Thoracic aorta (tissue), 2 donors: ENCODE measurements at regions not wholly inside any gene's neighbourhood (a gene's known extent, or its start where the extent isn't known, plus 50 kb on each side); places are given as distances from the start of the nearest gene placed in this dataset.
"Not testable (repeated sequence)": the region's sequence is repeated elsewhere in the genome, so short reads cannot be mapped to it uniquely, and the experiment has no call there.

Source experiments
- ATAC-seq: fragments of 150-250 bp; one replicate; pipeline ENCODE4 v1.8.0; 2017; ENCODE audit warnings: low read depth; ENCODE audit not compliant: insufficient number of reproducible peaks, low FRiP score
- DNase-seq: peaks from one replicate; pipeline ENCODE4 v3.0.0-alpha.2; 2020; ENCODE audit warnings: low spot score
- H3K27ac ChIP-seq, 2 donors: fragments of 200-600 bp; sonication (generic); 1 replicate in 1 of 2; 2 replicates in 1 of 2; pipeline ENCODE4 v1.5.1; 2016; ENCODE audit warnings: mild to moderate bottlenecking in 2 of 2, moderate library complexity in 2 of 2
- H3K27me3 ChIP-seq: fragments of 200-600 bp; sonication (generic); replicated peaks from 2 replicates; pipeline ENCODE4 v1.6.0; 2016; ENCODE audit warnings: mild to moderate bottlenecking; ENCODE audit not compliant: insufficient read depth
- H3K36me3 ChIP-seq: fragments of 200-600 bp; sonication (generic); one replicate; pipeline ENCODE4 v1.5.1; 2016
- H3K4me1 ChIP-seq, 2 donors: fragments of 200-600 bp; sonication (generic); 1 replicate in 1 of 2; 2 replicates in 1 of 2; pipeline versions ENCODE4 v1.5.1 to v1.6.0; 2016; ENCODE audit warnings: low read depth in 2 of 2, mild to moderate bottlenecking in 1 of 2; ENCODE audit not compliant: control insufficient read depth in 1 of 2
- H3K4me3 ChIP-seq: fragments of 200-600 bp; sonication (generic); 2 replicates; pipeline ENCODE4 v1.5.1; 2016; ENCODE audit warnings: mild to moderate bottlenecking
- H3K9me3 ChIP-seq: fragments of 200-600 bp; sonication (generic); 2 replicates; pipeline ENCODE4 v1.5.1; 2016
- TF ChIP-seq, protein P1 (sequence below): fragments of 200-600 bp; sonication (generic); IDR thresholded peaks from one replicate; pipeline ENCODE4 v1.5.1; 2019; ENCODE audit warnings: antibody characterized with exemption

DNA sequence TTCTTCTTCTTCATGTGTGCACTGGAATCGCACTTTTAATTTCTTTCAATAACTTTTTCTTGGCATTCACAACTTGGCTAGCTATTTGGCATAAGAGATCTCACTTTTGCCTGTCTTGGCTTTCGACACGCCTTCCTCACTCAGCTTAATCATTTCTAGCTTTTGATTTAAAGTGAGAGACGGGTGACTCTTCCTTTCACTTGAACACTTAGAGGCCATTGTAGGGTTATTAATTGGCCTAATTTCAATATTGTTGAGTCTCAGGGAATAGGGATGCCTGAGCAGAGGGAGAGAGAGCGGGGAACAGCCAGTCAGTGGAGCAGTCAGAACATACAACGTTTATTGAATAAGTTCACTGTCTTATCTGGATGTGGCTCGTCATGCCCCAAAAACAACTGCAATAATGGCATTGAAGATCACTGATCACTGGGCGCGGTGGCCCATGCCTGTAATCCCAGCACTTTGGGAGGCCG, 200.3 kb downstream of the SEC14L1 start:
- TF ChIP-seq, protein P1, sequence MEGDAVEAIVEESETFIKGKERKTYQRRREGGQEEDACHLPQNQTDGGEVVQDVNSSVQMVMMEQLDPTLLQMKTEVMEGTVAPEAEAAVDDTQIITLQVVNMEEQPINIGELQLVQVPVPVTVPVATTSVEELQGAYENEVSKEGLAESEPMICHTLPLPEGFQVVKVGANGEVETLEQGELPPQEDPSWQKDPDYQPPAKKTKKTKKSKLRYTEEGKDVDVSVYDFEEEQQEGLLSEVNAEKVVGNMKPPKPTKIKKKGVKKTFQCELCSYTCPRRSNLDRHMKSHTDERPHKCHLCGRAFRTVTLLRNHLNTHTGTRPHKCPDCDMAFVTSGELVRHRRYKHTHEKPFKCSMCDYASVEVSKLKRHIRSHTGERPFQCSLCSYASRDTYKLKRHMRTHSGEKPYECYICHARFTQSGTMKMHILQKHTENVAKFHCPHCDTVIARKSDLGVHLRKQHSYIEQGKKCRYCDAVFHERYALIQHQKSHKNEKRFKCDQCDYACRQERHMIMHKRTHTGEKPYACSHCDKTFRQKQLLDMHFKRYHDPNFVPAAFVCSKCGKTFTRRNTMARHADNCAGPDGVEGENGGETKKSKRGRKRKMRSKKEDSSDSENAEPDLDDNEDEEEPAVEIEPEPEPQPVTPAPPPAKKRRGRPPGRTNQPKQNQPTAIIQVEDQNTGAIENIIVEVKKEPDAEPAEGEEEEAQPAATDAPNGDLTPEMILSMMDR, result no peak
- no peak overlapping the region for H3K4me3 ChIP-seq
- ATAC-seq, result no peak
- H3K27ac ChIP-seq, result no peak overlapping the region
- H3K4me1 ChIP-seq, result peaks cover 3 to 19% of the 10 kb centered on the region in 2 donors
- no peaks in the 10 kb centered on the region for H3K36me3 ChIP-seq
- H3K9me3 ChIP-seq, result peaks cover 7% of the 10 kb centered on the region
- no peaks in the 10 kb centered on the region for H3K27me3 ChIP-seq
- no peak for DNase-seq

DNA sequence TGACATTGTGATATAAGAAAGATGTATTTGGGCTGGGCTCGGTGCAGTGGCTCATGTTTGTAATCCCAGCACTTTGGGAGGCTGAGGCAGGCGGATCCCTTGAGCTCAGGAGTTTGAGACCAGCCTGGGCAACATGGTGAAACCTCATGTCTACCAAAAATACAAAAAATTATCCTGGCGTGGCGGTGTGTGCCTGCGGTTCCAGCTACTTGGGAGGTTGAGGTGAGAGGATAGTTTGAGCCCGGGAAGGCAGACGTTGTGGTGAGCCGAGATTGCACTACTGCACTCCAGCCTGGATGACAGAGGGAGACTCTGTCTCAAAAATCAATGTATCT, 201.9 kb downstream of the SEC14L1 start:
- not testable (repeated sequence) for H3K36me3 ChIP-seq, ATAC-seq, H3K9me3 ChIP-seq, H3K27me3 ChIP-seq, H3K27ac ChIP-seq, DNase-seq, H3K4me3 ChIP-seq
- peaks cover 3 to 19% of the 10 kb centered on the region in 2 donors for H3K4me1 ChIP-seq

GRCh38 chr17:77343031-77343800, 202.4 kb downstream of the SEC14L1 start:
- ATAC-seq, result no peak
- Histone ChIP-seq H3K4me1 (peaks cover 3 to 19% of the 10 kb centered on the region in 2 donors), H3K27me3 (no peaks in the 10 kb centered on the region), H3K27ac (no peak overlapping the region), H3K36me3 (no peaks in the 10 kb centered on the region), H3K9me3 (no peaks in the 10 kb centered on the region), H3K4me3 (no peak overlapping the region)
- no peak for DNase-seq
- TF ChIP-seq, protein P1, result no peak

- no peak overlapping the region for H3K27ac ChIP-seq
- H3K9me3 ChIP-seq, result no peaks in the 10 kb centered on the region
- no peak for DNase-seq
- H3K4me3 ChIP-seq, result no peak overlapping the region
- no peaks in the 10 kb centered on the region for H3K36me3 ChIP-seq
- ATAC-seq, result no peak
- no peaks in the 10 kb centered on the region for H3K27me3 ChIP-seq
- peaks cover 3 to 19% of the 10 kb centered on the region in 2 donors for H3K4me1 ChIP-seq
- TF ChIP-seq, protein P1, result no peak
Measured at GRCh38 chr17:77344038-77344437, 203.3 kb downstream of the SEC14L1 start.

DNA sequence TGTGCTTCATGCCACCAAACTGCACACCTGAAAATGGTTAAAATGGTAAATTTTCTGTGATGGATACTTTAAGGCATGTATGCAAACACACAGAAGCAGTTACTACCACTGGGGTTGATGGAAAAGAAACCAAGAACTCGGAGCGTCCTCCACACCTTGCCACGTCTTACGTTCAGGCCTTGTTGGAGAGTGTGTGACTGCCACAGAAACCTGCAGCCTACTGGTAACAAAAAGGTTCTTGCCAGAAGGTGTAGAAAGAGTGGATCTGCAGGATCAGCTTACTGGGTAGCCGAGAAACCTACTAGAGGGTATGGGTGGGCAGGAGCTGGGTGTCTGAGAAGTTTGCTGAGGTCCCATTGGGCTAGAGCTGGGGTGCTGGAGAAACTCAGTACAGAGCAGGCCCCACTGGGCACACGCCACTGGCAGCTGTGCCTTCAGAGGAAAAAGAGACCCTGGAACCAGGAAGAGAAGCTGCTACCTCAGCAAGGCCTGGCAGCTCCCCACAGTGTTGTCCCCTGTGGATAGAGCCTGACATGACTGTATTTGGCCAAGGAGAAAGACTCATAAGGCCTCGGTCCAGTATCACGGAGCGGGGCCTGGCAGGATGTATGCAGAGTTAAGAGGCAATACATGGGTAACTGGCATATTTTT, 204.6 kb downstream of the SEC14L1 start:
- no peaks in the 10 kb centered on the region for H3K36me3 ChIP-seq
- TF ChIP-seq, protein P1, result peak; percentile 20
- peaks cover 3 to 19% of the 10 kb centered on the region in 2 donors for H3K4me1 ChIP-seq
- H3K27ac ChIP-seq, result no peak overlapping the region
- H3K4me3 ChIP-seq, result no peak overlapping the region
- DNase-seq (no peak), ATAC-seq (peak; percentile 35)
- no peaks in the 10 kb centered on the region for H3K9me3 ChIP-seq
- no peaks in the 10 kb centered on the region for H3K27me3 ChIP-seq
